Heart left ventricle (tissue), 16 donors: ENCODE measurements at regions not wholly inside any gene's neighbourhood (a gene's known extent, or its start where the extent isn't known, plus 50 kb on each side); places are given as distances from the start of the nearest gene placed in this dataset.
A peak's percentile ranks its signal among the peaks of the same experiment; 100 is the strongest.

Experiments
- ATAC-seq, 4 donors: fragments of 200-7000 bp; cut with Tn5 transposase; one replicate each; pipeline ENCODE4 v1.9.1; 2020 to 2022; ENCODE audit warnings: moderate library complexity in 4 of 4, mild to moderate bottlenecking in 3 of 4, moderate number of reproducible peaks in 1 of 4
- DNase-seq, 5 donors: peaks; one replicate each; pipeline ENCODE4 v3.0.0-alpha.2; 2020
- H3K27ac ChIP-seq, 12 donors: fragments of 200-600 bp; sonication (generic) in 4 of 12; one replicate each; pipeline versions ENCODE4 v1.5.0 to v1.8.0; 2016 to 2022; ENCODE audit warnings: mild to moderate bottlenecking in 2 of 12
- H3K27me3 ChIP-seq, 9 donors: fragments of 200-600 bp; sonication (generic) in 2 of 9; one replicate each; pipeline versions ENCODE4 v1.5.1 to v1.8.0; 2016 to 2022; ENCODE audit warnings: mild to moderate bottlenecking in 3 of 9
- H3K36me3 ChIP-seq, 9 donors: fragments of 200-600 bp; sonication (generic) in 2 of 9; one replicate each; pipeline versions ENCODE4 v1.5.0 to v1.8.0; 2018 to 2022; ENCODE audit warnings: mild to moderate bottlenecking in 2 of 9
- H3K4me1 ChIP-seq, 12 donors: fragments of 200-600 bp; sonication (generic) in 4 of 12; one replicate each; pipeline versions ENCODE4 v1.5.0 to v1.8.0; 2016 to 2022; ENCODE audit warnings: mild to moderate bottlenecking in 3 of 12
- H3K4me3 ChIP-seq, 12 donors: fragments of 200-600 bp; sonication (generic) in 4 of 12; one replicate each; pipeline versions ENCODE4 v1.5.0 to v1.8.0; 2017 to 2022; ENCODE audit warnings: mild to moderate bottlenecking in 9 of 12, moderate library complexity in 4 of 12
- H3K9me3 ChIP-seq, 12 donors: fragments of 200-600 bp; sonication (generic) in 4 of 12; one replicate each; pipeline versions ENCODE4 v1.5.0 to v1.8.0; 2016 to 2022; ENCODE audit warnings: mild to moderate bottlenecking in 1 of 12
- POLR2A ChIP-seq, 2 donors: fragments of 450-650 bp; IDR thresholded peaks; one replicate each; pipeline ENCODE4 v1.6.1; 2017; ENCODE audit warnings: antibody characterized with exemption in 2 of 2, mild to moderate bottlenecking in 2 of 2, moderate library complexity in 2 of 2
- WGBS, 4 donors: extraction: QIAGEN DNeasy Blood & Tissue Kit in 2 of 4; methylation state at CpG; one replicate each; pipeline versions ENCODE4 v1.1.5 to v1.1.7; 2013 to 2018; 5-methylcytosine and 5-hydroxymethylcytosine counted together
- intact Hi-C, 10 donors: fragments of 100-400 bp; cut with DNase I; formaldehyde crosslinking; loops; one replicate each; pipeline versions ENCODE4 v1.11.1 to v1.14.2; 2022
- TF ChIP-seq, protein P1 (sequence below), 12 donors: fragments of 200-600 bp; sonication (generic) in 4 of 12; IDR thresholded peaks; one replicate each; pipeline versions ENCODE4 v1.5.0 to v1.8.0; 2018 to 2022; ENCODE audit warnings: antibody characterized with exemption in 12 of 12, mild to moderate bottlenecking in 5 of 12
- donor health status: ischemic (EF 13 %, LVEDD 7.1; RV severe dilation, severe dysfunction).
- donor health status: healthy with polysubstance abuse.
- donor health status: DM: no; HTN: yes; CAD: no.
- donor health status: DM: no; HTN: no; CAD: no.
- donor health status: ischemic (EF 25% LVEDD 6.9; RV normal size, moderate dysfunction).
- donor health status: ischemic (EF 25% LVEDD 5.7; RV mildly dilated, moderate dysfunction).
- donor health status: healthy.
- donor health status: DM: yes; HTN: yes; CAD: no.
- donor health status: ischemic (EF 35%, LVEDD 5.7; RV mildly dilated, moderate dysfunction).
- donor health status: nonischemic (EF 11% LVEDD 7.7; RV severe dilation, severe dysfunction).
- donor health status: DM: yes; HTN: yes; CAD: no.
- donor health status: PGD.
- donor health status: ischemic (EF 29% LVEDD 5.4; RV normal size, mild dysfunction).
- donor health status: nonischemic (EF 23%, LVEDD 6.1; RV moderate dilation, normal function).

DNA sequence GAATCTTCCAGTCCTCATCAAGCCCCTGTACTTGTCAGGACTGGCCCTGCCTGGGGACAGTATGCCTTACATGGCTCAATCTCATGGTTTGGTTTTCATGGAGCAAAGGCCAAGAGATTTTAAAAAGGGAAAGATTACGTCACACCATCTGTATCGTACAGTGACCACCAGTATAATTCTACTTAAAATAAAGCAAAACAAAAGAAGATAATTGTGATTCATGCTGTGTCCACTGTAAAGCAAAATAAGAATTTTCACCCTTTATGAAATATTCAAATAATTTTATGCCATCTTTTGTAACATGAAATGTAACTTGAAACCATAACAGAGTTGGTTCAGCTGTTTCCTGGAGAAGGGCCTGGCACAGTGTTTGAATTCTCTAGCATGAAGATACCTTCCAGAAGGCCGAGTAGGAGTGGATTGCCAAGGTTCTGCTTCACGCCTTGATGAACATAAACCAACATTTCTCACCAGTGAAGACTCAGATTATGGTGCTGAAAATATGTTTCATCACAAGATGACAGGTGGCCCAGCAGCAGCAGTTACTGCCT, 486.5 kb downstream of the RFPL4B start:
- Histone ChIP-seq H3K4me3 (no peak overlapping the region), H3K27me3 (no peaks in the 10 kb centered on the region), H3K27ac (peak overlapping the region in 2 of 12 donors; percentile 17), H3K36me3 (no peaks in the 10 kb centered on the region), H3K9me3 (no peaks in the 10 kb centered on the region), H3K4me1 (peaks cover 0 to 9% (median 0%) of the 10 kb centered on the region in 12 donors)
- DNase-seq (no peak), ATAC-seq (peak in 1 of 4 donors; percentile 74)
- intact Hi-C loops = no loop called here
- 64 to 80% (median 78%) methylated on average over 4 of the region's 4 CpGs for WGBS, 4 donors
- no peak for TF ChIP-seq POLR2A (IDR thresholded peaks at IDR 0.05)
- TF ChIP-seq, protein P1, sequence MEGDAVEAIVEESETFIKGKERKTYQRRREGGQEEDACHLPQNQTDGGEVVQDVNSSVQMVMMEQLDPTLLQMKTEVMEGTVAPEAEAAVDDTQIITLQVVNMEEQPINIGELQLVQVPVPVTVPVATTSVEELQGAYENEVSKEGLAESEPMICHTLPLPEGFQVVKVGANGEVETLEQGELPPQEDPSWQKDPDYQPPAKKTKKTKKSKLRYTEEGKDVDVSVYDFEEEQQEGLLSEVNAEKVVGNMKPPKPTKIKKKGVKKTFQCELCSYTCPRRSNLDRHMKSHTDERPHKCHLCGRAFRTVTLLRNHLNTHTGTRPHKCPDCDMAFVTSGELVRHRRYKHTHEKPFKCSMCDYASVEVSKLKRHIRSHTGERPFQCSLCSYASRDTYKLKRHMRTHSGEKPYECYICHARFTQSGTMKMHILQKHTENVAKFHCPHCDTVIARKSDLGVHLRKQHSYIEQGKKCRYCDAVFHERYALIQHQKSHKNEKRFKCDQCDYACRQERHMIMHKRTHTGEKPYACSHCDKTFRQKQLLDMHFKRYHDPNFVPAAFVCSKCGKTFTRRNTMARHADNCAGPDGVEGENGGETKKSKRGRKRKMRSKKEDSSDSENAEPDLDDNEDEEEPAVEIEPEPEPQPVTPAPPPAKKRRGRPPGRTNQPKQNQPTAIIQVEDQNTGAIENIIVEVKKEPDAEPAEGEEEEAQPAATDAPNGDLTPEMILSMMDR (IDR thresholded peaks at IDR 0.05) = no peak

DNA sequence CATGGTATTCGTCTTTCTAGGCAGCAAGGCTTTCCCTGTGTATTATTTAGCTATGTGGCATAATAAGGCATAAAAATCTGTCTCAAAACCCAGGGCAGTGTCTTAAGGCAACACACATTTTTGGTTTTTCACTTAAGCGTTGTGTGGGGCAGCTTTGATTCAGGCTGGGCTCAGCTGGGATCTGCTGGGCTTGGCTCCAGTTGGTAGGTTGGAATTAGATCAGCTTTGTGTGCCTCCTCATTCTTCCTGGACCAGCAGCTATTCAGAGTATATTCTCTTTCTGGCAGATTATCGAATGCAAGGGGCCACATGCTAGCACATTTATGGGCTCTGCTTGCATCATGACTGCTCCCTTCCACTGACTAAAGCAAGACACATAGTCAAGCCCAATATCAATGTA, 487.9 kb downstream of the RFPL4B start:
- H3K4me1 ChIP-seq = peaks cover 0 to 14% (median 0%) of the 10 kb centered on the region in 12 donors
- TF ChIP-seq, protein P1 (IDR thresholded peaks at IDR 0.05) = no peak
- no peak for TF ChIP-seq POLR2A (IDR thresholded peaks at IDR 0.05)
- H3K4me3 ChIP-seq = no peak overlapping the region
- H3K36me3 ChIP-seq = no peaks in the 10 kb centered on the region
- no peak overlapping the region for H3K27ac ChIP-seq
- ATAC-seq (no peak), DNase-seq (no peak)
- intact Hi-C loops = no loop called here
- WGBS, 4 donors = 77 to 94% (median 88%) methylated on average over 3 of the region's 3 CpGs
- no peaks in the 10 kb centered on the region for H3K9me3 ChIP-seq
- H3K27me3 ChIP-seq = no peaks in the 10 kb centered on the region

DNA sequence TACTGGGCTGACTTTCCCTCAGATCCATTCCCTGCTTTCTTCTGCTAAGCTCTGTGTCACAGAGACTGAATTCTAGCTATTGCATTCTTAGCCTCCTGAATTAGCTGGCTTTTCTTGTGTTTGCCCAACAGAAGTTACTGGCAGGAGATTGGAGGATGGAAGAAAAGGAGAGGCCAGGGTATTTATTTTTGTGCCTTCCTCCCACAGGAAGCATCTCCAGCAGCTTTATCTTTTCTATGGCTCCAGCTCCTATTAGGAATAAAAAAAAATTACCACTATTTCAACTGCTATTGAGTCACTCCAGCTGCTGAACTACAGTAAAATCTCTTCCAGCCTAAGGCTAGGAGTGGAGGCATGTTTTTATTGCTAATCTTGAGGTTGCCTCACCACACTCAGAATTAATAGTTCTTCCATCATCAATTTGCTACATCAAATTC, 492.4 kb downstream of the RFPL4B start:
- Histone ChIP-seq H3K9me3 (peaks cover 0 to 4% (median 0%) of the 10 kb centered on the region in 12 donors), H3K27me3 (no peaks in the 10 kb centered on the region), H3K27ac (peak overlapping the region in 3 of 12 donors; percentile 11 to 39 (median 31)), H3K4me1 (peaks cover 0 to 5% (median 0%) of the 10 kb centered on the region in 12 donors), H3K36me3 (no peaks in the 10 kb centered on the region), H3K4me3 (no peak overlapping the region)
- ATAC-seq (peak; percentile 37 to 79 (median 74)), DNase-seq (peak in 2 of 5 donors; percentile 5 to 16)
- intact Hi-C loops = no loop called here
- TF ChIP-seq, protein P1 (IDR thresholded peaks at IDR 0.05) = no peak
- no peak for TF ChIP-seq POLR2A (IDR thresholded peaks at IDR 0.05)

DNA sequence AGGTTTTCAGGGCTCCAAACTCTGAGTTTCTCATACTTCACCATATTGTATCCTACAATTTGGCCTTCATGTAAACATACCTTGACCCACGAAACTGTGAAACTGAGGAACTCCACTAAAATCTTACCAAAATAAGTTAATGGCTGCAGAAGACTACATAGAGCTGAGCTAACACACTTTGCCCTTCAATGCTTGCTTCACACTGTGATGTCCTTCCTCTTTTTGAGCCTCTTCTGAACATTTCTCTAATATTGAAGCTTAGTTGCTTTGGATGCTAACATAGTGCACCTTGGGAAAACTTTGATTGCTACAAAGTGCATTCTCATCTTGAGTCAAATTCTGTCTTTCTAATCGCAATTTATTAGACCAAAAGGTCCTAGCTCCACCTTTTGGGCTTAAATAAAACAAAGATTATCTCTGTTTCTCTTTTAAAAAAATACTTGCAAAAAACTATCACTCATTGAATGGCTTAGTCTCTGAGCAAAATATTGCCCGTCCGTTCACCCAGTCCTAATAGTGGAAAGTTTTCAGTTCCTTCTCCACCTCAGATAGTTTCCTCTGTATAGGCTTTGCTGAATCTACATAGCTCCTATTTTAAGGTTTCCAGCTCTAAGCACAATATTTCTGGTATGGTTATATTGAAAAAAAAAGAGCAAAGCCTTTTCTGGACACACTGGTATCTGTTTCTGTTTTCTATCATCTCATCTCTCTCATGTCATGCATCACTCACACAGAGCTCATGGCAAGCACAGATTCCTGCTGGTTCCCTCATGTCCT, 494.6 kb downstream of the RFPL4B start:
- ATAC-seq = no peak
- WGBS, 4 donors = 84 to 92% (median 91%) methylated on average over 4 of the region's 4 CpGs
- Histone ChIP-seq H3K4me3 (no peak overlapping the region), H3K27ac (no peak overlapping the region), H3K27me3 (no peaks in the 10 kb centered on the region), H3K36me3 (no peaks in the 10 kb centered on the region), H3K9me3 (peaks cover 0 to 4% (median 0%) of the 10 kb centered on the region in 12 donors), H3K4me1 (peaks cover 0 to 5% (median 0%) of the 10 kb centered on the region in 12 donors)
- DNase-seq = no peak
- intact Hi-C loops = no loop called here
- TF ChIP-seq, protein P1 (IDR thresholded peaks at IDR 0.05) = no peak
- no peak for TF ChIP-seq POLR2A (IDR thresholded peaks at IDR 0.05)
